ENCODE measurements at regions not wholly inside any gene's neighbourhood (a gene's known extent, or its start where the extent isn't known, plus 50 kb on each side); places are given as distances from the start of the nearest gene placed in this dataset.

DNA sequence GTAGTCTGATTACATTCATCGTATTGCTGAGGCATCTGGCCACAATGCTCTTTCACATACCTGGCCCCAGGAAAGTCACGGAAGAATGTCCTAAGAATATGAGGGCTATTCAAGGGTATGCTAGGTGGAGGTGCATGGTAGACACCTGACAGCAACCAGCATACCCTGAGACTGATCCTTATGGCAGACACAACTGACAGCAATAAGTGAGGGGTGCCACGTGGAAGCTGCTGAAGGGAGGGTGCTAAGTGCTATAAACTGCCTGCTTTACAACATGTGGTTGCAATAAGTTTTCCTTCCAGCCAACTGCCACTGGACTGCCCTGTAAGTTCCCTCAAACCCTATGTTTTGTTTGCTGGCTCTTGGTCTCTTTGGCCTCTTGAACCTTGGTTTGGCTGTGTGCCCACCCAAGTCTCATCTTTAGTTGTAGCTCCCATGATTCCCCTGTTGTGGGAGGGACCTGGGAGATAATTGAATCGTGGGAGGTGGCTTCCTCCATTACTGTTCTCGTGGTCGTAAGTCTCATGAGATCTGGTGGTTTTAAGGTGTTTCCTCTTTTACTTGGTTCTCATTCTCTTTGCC is 201.3 kb upstream of the MOCS1 start:
- TF ChIP-seq, protein P1, sequence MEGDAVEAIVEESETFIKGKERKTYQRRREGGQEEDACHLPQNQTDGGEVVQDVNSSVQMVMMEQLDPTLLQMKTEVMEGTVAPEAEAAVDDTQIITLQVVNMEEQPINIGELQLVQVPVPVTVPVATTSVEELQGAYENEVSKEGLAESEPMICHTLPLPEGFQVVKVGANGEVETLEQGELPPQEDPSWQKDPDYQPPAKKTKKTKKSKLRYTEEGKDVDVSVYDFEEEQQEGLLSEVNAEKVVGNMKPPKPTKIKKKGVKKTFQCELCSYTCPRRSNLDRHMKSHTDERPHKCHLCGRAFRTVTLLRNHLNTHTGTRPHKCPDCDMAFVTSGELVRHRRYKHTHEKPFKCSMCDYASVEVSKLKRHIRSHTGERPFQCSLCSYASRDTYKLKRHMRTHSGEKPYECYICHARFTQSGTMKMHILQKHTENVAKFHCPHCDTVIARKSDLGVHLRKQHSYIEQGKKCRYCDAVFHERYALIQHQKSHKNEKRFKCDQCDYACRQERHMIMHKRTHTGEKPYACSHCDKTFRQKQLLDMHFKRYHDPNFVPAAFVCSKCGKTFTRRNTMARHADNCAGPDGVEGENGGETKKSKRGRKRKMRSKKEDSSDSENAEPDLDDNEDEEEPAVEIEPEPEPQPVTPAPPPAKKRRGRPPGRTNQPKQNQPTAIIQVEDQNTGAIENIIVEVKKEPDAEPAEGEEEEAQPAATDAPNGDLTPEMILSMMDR (IDR thresholded peaks at IDR 0.05): no peak
- no peak for TF ChIP-seq POLR2A (IDR thresholded peaks at IDR 0.05)

All from lower leg skin (tissue), 3 donors.